ENCODE measurements at regions not wholly inside any gene's neighbourhood (a gene's known extent, or its start where the extent isn't known, plus 50 kb on each side); places are given as distances from the start of the nearest gene placed in this dataset.

GRCh38 chr16:86337581-86338402 lies 172.5 kb upstream of the FOXF1 start:
- H3K4me3 ChIP-seq (replicated peaks; ENCODE audit: low read depth, low read length) = no peak overlapping the region
- peaks cover 2% of the 10 kb centered on the region; the same call in 1 of the 2 replicates for H3K27me3 ChIP-seq (replicated peaks; ENCODE audit: control insufficient read depth, insufficient read depth, low read length)
- no peak for DNase-seq (ENCODE audit: extremely low read depth, insufficient read length)
- no peaks in the 10 kb centered on the region for H3K36me3 ChIP-seq (ENCODE audit: control insufficient read depth, insufficient read depth, low read length)
- no peak for TF ChIP-seq CTCF (IDR thresholded peaks at IDR 0.05; ENCODE audit: insufficient read depth, low read length, poor library complexity, severe bottlenecking)

- no peak for DNase-seq (ENCODE audit: extremely low read depth, insufficient read length)
- peaks cover 2% of the 10 kb centered on the region for H3K27me3 ChIP-seq (replicated peaks; ENCODE audit: control insufficient read depth, insufficient read depth, low read length)
Measured at GRCh38 chr16:86338403-86339115, 171.8 kb upstream of the FOXF1 start.

DNA sequence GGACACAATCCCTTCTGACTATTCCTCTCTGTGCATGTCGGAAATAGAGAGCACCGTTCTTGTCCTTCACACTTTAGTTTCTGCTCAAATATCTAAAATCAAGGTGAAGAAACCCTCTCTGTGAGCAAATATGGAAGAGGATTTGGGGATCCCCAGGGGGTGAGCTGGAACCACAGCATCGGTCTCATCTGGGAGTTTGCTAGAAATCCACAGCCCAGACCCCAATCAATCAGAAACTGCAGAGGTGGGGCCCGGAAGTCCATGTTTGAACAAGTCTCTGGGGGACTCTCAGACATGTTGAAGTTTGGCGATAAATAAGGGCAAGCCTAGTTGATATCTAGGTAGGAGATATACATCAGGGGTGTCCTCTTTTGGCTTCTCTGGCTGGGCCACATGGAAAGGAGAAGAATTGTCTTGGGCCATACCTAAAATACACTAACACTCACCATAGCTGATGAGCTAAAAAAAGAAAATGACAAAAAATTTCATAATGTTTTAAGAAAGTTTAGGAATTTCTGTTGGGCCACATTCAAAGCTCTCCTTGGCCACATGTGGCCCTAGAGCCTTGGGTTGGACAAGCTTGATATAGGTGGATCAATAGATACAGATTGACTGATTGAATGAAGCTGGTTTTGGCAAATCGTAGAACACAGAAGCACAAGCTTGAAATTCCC lies 168.0 kb upstream of the FOXF1 start:
- Histone ChIP-seq H3K4me3 (replicated peaks; ENCODE audit: low read depth, low read length) (no peak overlapping the region), H3K27me3 (replicated peaks; ENCODE audit: control insufficient read depth, insufficient read depth, low read length) (no peaks in the 10 kb centered on the region; the same call in 1 of the 2 replicates), H3K36me3 (ENCODE audit: control insufficient read depth, insufficient read depth, low read length) (no peaks in the 10 kb centered on the region)
- DNase-seq (ENCODE audit: extremely low read depth, insufficient read length) = no peak
- TF ChIP-seq CTCF (IDR thresholded peaks at IDR 0.05; ENCODE audit: insufficient read depth, low read length, poor library complexity, severe bottlenecking) = no peak

More at GRCh38 chr16:86338403-86339115, 171.8 kb upstream of the FOXF1 start:
- TF ChIP-seq CTCF (IDR thresholded peaks at IDR 0.05; ENCODE audit: insufficient read depth, low read length, poor library complexity, severe bottlenecking) = no peak
- Histone ChIP-seq H3K36me3 (ENCODE audit: control insufficient read depth, insufficient read depth, low read length) (no peaks in the 10 kb centered on the region), H3K4me3 (replicated peaks; ENCODE audit: low read depth, low read length) (no peak overlapping the region)

GRCh38 chr16:86343027-86343795 lies 167.1 kb upstream of the FOXF1 start:
- no peak for TF ChIP-seq CTCF (IDR thresholded peaks at IDR 0.05; ENCODE audit: insufficient read depth, low read length, poor library complexity, severe bottlenecking)
- Histone ChIP-seq H3K36me3 (ENCODE audit: control insufficient read depth, insufficient read depth, low read length) (no peaks in the 10 kb centered on the region), H3K4me3 (replicated peaks; ENCODE audit: low read depth, low read length) (no peak overlapping the region), H3K27me3 (replicated peaks; ENCODE audit: control insufficient read depth, insufficient read depth, low read length) (no peaks in the 10 kb centered on the region; the same call in 1 of the 2 replicates)
- no peak for DNase-seq (ENCODE audit: extremely low read depth, insufficient read length)

DNA sequence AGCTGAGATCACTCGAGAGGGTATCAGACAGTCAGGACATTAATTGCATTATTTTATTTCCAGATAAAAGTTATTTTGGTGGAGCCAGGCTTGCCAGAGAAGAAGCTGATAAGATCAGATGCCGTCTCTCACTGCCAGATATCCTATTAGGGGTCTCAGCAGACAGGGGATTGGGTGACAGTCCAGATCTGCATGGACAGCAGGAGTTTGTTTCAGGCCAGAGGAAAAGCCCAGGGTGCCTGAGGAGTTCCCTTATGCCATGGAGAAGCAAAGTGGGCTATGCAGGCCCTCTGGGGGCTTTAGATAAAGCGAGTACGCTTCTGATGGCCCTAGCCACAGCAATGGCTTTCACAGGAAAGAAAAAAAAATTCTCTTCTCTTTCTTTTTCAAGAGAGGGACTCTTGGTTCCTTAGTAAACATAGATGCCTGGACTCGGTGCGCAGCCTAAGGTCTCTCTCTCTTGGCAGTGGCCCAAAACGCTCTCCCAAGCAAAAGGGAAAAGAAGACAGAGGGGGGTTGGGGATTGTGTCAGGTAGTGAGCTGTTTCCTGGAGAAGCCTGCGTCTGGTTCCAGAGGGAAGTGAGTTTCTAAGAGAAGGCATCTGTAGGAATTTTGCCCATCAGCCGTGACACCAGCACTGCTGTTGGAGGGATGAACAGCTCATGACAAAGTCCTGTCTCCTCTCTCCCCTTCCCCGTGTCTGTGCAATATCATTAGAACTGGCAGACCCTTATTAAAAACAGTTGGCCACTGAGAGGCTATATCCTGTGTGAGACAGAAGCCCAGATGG lies 166.3 kb upstream of the FOXF1 start:
- DNase-seq (ENCODE audit: extremely low read depth, insufficient read length) = no peak
- no peaks in the 10 kb centered on the region for H3K36me3 ChIP-seq (ENCODE audit: control insufficient read depth, insufficient read depth, low read length)
- H3K4me3 ChIP-seq (replicated peaks; ENCODE audit: low read depth, low read length) = no peak overlapping the region
- no peaks in the 10 kb centered on the region; the same call in 1 of the 2 replicates for H3K27me3 ChIP-seq (replicated peaks; ENCODE audit: control insufficient read depth, insufficient read depth, low read length)
- no peak for TF ChIP-seq CTCF (IDR thresholded peaks at IDR 0.05; ENCODE audit: insufficient read depth, low read length, poor library complexity, severe bottlenecking)

Measured in GM06990 (cell line).